Brain microvascular endothelial cell (primary cell): ENCODE measurements at regions not wholly inside any gene's neighbourhood (a gene's known extent, or its start where the extent isn't known, plus 50 kb on each side); places are given as distances from the start of the nearest gene placed in this dataset.

Source experiments
- DNase-seq: peaks from one replicate; pipeline ENCODE4 v3.0.0-alpha.2; 2020
- H3K27ac ChIP-seq: fragments of 250-450 bp; sonication (Bioruptor Pico); 2 replicates; pipeline ENCODE4 v1.5.1; 2020; ENCODE audit warnings: mild to moderate bottlenecking, moderate library complexity
- H3K27me3 ChIP-seq: fragments of 250-450 bp; sonication (Bioruptor Pico); replicated peaks from 2 replicates; pipeline ENCODE4 v1.5.1; 2020; ENCODE audit warnings: mild to moderate bottlenecking
- H3K36me3 ChIP-seq: fragments of 250-450 bp; sonication (Bioruptor Pico); replicated peaks from 2 replicates; pipeline ENCODE4 v1.5.1; 2020; ENCODE audit warnings: mild to moderate bottlenecking
- H3K4me3 ChIP-seq: 2 replicates; pipeline ENCODE4 v1.5.1; 2011; ENCODE audit warnings: low read depth, mild to moderate bottlenecking, control low read depth, low read length, moderate library complexity
- in situ Hi-C: cut with HindIII; loops from 2 replicates; pipeline ENCODE4 v1.10.0; 2017; ENCODE audit warnings: low sequenced_read_pairs, low pct_ligation_motif_present
- TF ChIP-seq, protein P1 (sequence below): IDR thresholded peaks from 2 replicates; pipeline ENCODE4 v1.5.1; 2011; ENCODE audit warnings: low read depth, mild to moderate bottlenecking, moderate library complexity, low read length, control low read depth, inconsistent platforms; ENCODE audit errors: missing control alignments

DNA sequence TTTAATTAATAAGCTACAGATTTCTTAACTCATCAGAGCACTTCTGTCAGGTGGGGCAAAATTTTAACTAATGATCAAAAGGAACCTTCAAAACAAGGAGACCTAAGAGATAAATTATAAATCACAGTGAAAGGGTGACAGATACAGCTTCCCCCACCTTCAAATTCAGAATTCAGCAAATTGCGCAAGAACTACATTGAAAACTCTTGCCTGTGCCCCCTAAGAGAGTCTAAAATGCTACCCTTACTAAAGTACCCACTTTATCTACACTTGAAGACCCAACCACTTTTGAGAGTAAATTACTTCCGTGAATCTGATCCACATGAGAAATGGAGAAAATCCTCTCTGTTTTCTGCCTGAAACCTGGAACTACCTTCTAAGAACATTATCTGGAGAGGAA is 324.9 kb downstream of the PAX3 start:
- in situ Hi-C loops, result no loop called here
- Histone ChIP-seq H3K4me3 (no peak overlapping the region), H3K27ac (no peak overlapping the region), H3K36me3 (no peaks in the 10 kb centered on the region), H3K27me3 (no peaks in the 10 kb centered on the region)
- TF ChIP-seq, protein P1, sequence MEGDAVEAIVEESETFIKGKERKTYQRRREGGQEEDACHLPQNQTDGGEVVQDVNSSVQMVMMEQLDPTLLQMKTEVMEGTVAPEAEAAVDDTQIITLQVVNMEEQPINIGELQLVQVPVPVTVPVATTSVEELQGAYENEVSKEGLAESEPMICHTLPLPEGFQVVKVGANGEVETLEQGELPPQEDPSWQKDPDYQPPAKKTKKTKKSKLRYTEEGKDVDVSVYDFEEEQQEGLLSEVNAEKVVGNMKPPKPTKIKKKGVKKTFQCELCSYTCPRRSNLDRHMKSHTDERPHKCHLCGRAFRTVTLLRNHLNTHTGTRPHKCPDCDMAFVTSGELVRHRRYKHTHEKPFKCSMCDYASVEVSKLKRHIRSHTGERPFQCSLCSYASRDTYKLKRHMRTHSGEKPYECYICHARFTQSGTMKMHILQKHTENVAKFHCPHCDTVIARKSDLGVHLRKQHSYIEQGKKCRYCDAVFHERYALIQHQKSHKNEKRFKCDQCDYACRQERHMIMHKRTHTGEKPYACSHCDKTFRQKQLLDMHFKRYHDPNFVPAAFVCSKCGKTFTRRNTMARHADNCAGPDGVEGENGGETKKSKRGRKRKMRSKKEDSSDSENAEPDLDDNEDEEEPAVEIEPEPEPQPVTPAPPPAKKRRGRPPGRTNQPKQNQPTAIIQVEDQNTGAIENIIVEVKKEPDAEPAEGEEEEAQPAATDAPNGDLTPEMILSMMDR, result no peak
- no peak for DNase-seq

DNA sequence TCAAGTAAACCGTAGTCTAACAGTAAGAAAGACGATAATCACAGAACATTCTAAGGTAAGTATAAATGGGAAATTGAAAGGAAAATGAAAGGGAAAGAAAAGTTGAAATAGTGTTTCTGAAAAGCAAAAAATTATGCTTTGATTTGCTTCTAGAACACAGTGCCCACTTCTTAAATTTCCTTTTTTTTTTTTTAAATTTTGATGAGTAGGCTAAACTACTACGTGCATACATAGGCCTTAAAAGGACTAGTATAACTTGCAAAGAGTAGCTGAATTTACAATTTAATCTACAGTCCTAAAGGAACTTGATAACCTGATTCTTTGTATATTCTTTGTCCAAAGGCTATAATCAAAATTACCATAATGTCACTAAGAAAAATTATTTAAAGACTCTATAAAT is 325.3 kb downstream of the PAX3 start:
- in situ Hi-C loops, result no loop called here
- TF ChIP-seq, protein P1, result no peak
- no peak overlapping the region for H3K27ac ChIP-seq
- no peaks in the 10 kb centered on the region for H3K27me3 ChIP-seq
- H3K36me3 ChIP-seq, result no peaks in the 10 kb centered on the region
- no peak overlapping the region for H3K4me3 ChIP-seq
- DNase-seq, result no peak

DNA sequence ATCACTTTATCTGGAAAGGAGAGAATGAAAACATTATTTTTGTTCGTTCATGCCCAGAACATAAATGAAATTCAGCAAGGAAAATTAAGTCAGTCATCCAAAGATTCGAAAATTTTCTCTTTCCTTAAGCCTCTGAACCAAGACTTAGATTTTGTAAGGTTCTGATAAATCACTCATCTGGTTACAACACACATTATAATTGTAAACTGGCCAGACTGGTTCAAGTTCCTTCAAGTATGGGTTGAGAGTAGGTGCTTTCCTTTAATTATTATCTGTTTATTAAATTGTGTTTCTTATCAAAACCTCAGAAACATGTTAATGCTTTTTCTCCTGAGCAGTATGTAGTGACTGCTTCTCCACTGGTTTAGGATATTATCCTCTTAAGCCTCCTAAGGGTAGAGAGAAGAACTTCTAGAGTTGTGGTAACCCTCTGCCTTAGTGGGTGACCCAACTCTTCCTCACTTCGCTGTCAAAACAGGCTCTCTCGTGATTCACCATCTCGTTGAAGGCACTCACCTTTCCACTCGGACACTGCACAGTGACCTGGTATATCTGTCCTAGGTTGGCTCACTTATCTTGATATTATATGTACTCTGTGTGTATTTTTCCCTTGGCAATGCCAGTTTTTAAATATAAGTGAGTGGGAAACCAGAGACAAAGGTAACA is 325.9 kb downstream of the PAX3 start:
- H3K36me3 ChIP-seq, result no peaks in the 10 kb centered on the region
- DNase-seq, result no peak
- H3K27me3 ChIP-seq, result no peaks in the 10 kb centered on the region
- in situ Hi-C loops, result no loop called here
- TF ChIP-seq, protein P1, result no peak
- H3K4me3 ChIP-seq, result no peak overlapping the region
- no peak overlapping the region for H3K27ac ChIP-seq

DNA sequence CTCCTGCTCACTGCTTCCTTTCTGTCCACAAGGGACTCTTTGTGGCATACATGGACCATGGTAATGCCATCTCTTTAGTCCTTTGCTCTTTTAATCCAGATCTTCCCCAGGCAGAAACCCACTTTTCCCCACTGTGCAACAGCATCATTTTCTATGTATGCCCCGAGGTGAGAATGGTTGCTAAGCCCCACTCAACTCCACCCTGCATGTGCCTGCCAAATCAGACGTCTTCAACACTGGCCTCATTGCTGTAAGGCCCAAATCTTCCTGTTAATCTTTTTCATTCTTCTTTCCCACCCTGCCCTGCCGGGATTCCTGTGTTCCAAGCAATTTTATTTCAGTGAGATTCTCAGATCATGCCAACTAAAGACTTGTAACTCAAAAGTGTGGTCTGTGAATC is 328.4 kb downstream of the PAX3 start:
- in situ Hi-C loops, result no loop called here
- TF ChIP-seq, protein P1, result no peak
- no peak for DNase-seq

DNA sequence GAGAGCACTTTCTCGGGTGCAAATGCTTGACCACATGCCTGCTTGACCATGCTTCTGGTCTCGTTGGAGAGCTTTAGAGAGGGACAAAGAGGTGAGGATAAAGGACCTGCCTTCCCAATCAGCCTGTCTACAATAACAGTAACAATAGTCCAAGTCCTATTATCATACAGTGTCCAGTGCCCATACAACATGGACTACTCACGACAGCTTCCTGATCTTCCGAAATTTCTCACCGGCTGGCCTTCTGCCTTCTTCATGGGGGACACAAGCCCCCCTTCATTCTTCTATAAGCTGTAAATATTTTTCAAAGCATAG is 329.0 kb downstream of the PAX3 start:
- H3K27me3 ChIP-seq, result no peaks in the 10 kb centered on the region
- DNase-seq, result no peak
- H3K27ac ChIP-seq, result no peak overlapping the region
- TF ChIP-seq, protein P1, result no peak
- in situ Hi-C loops, result no loop called here
- no peak overlapping the region for H3K4me3 ChIP-seq
- H3K36me3 ChIP-seq, result no peaks in the 10 kb centered on the region

More for the DNA sequence above, 328.4 kb downstream of the PAX3 start:
- no peaks in the 10 kb centered on the region for H3K27me3 ChIP-seq
- H3K27ac ChIP-seq, result no peak overlapping the region
- no peaks in the 10 kb centered on the region for H3K36me3 ChIP-seq
- no peak overlapping the region for H3K4me3 ChIP-seq
